Natural killer cell (primary cell): ENCODE measurements at regions not wholly inside any gene's neighbourhood (a gene's known extent, or its start where the extent isn't known, plus 50 kb on each side); places are given as distances from the start of the nearest gene placed in this dataset.

Source experiments
- ATAC-seq, 3 donors: fragments of 150-1000 bp in 2 of 3; fragments of 200-7000 bp in 1 of 3; cut with Tn5 transposase; 1 replicate in 1 of 3; 2 replicates in 2 of 3; pipeline ENCODE4 v1.10.0; 2021; ENCODE audit warnings: mild to moderate bottlenecking in 2 of 3, moderate library complexity in 2 of 3
- DNase-seq, 2 donors: peaks; one replicate each; pipeline versions ENCODE4 v3.0.0 to v3.0.0-alpha.2; 2013 to 2021; ENCODE audit warnings: mixed read lengths in 1 of 2
- H3K27ac ChIP-seq: one replicate; pipeline ENCODE4 v1.5.1; 2013; ENCODE audit warnings: mild to moderate bottlenecking, low read length
- H3K27me3 ChIP-seq: one replicate; pipeline ENCODE4 v1.6.1; 2013; ENCODE audit warnings: low read length; ENCODE audit not compliant: control insufficient read depth, insufficient read depth
- H3K36me3 ChIP-seq: one replicate; pipeline ENCODE4 v1.6.1; 2013; ENCODE audit warnings: low read length; ENCODE audit not compliant: control insufficient read depth, insufficient read depth
- H3K4me1 ChIP-seq: one replicate; pipeline ENCODE4 v1.6.1; 2013; ENCODE audit warnings: low read length; ENCODE audit not compliant: control insufficient read depth, insufficient read depth
- H3K4me3 ChIP-seq: one replicate; pipeline ENCODE4 v1.5.1; 2013; ENCODE audit warnings: low read length
- H3K9me3 ChIP-seq: one replicate; pipeline ENCODE4 v1.6.1; 2013; ENCODE audit warnings: low read length; ENCODE audit not compliant: control insufficient read depth, insufficient read depth
- H3K27ac Mint-ChIP-seq, 2 donors: one replicate each; pipeline ENCODE4 v1.8.0; 2022; ENCODE audit warnings: mild to moderate bottlenecking in 2 of 2, mixed read lengths in 2 of 2, moderate library complexity in 1 of 2
- H3K27me3 Mint-ChIP-seq, 2 donors: one replicate each; pipeline ENCODE4 v1.8.0; 2022; ENCODE audit warnings: low read depth in 2 of 2, mixed read lengths in 2 of 2
- H3K36me3 Mint-ChIP-seq: one replicate; pipeline ENCODE4 v1.8.0; 2022; ENCODE audit warnings: mixed read lengths
- H3K4me1 Mint-ChIP-seq, 2 donors: one replicate each; pipeline ENCODE4 v1.8.0; 2022; ENCODE audit warnings: mixed read lengths in 2 of 2
- H3K4me3 Mint-ChIP-seq: one replicate; pipeline ENCODE4 v1.8.0; 2022; ENCODE audit warnings: mild to moderate bottlenecking, moderate library complexity, mixed read lengths
- H3K9me3 Mint-ChIP-seq, 2 donors: one replicate each; pipeline ENCODE4 v1.8.0; 2022; ENCODE audit warnings: mixed read lengths in 2 of 2
- CTCF ChIP-seq: fragments of 200-600 bp; IDR thresholded peaks from one replicate; pipeline ENCODE4 v1.8.0; 2022; ENCODE audit warnings: antibody characterized with exemption
- WGBS: methylation state at CpG from one replicate; pipeline ENCODE4 v1.1.7; 2013; ENCODE audit warnings: missing lambda C conversion rate; ENCODE audit not compliant: insufficient coverage; 5-methylcytosine and 5-hydroxymethylcytosine counted together
- intact Hi-C: fragments of 100-400 bp; cut with micrococcal nuclease; formaldehyde crosslinking; loops from one replicate; pipeline ENCODE4 v1.14.2; 2022

- no peaks in the 10 kb centered on the region for H3K9me3 Mint-ChIP-seq
- intact Hi-C loops = no loop called here
- no peak for TF ChIP-seq CTCF
- H3K27ac Mint-ChIP-seq = no peak overlapping the region
- Histone ChIP-seq H3K4me1 (no peaks in the 10 kb centered on the region), H3K27me3 (no peaks in the 10 kb centered on the region), H3K4me3 (no peak overlapping the region), H3K9me3 (no peaks in the 10 kb centered on the region), H3K36me3 (no peaks in the 10 kb centered on the region), H3K27ac (no peak overlapping the region)
- no peaks in the 10 kb centered on the region for H3K27me3 Mint-ChIP-seq
- no peak for ATAC-seq
- H3K4me3 Mint-ChIP-seq = no peak overlapping the region
- DNase-seq = no peak
- no CpG with 5 or more reads among the region's 1 CpG for WGBS
- peaks cover 6% of the 10 kb centered on the region for H3K36me3 Mint-ChIP-seq
- no peaks in the 10 kb centered on the region for H3K4me1 Mint-ChIP-seq
Measured at GRCh38 chr6:119552021-119552420, 202.5 kb upstream of the MAN1A1 start.

GRCh38 chr6:119547024-119547423, 197.5 kb upstream of the MAN1A1 start:
- Histone ChIP-seq H3K36me3 (no peaks in the 10 kb centered on the region), H3K4me3 (no peak overlapping the region), H3K9me3 (no peaks in the 10 kb centered on the region), H3K27me3 (no peaks in the 10 kb centered on the region), H3K27ac (no peak overlapping the region), H3K4me1 (no peaks in the 10 kb centered on the region)
- Mint-ChIP-seq H3K27me3 (no peaks in the 10 kb centered on the region), H3K4me3 (no peak overlapping the region), H3K27ac (no peak overlapping the region), H3K36me3 (no peaks in the 10 kb centered on the region), H3K9me3 (no peaks in the 10 kb centered on the region), H3K4me1 (peaks cover 5 to 9% of the 10 kb centered on the region in 2 donors)
- no peak for TF ChIP-seq CTCF
- DNase-seq (no peak), ATAC-seq (no peak)
- intact Hi-C loops = no loop called here
- 89% methylated on average over 3 of the region's 3 CpGs for WGBS

- Histone ChIP-seq H3K27me3 (no peaks in the 10 kb centered on the region), H3K4me1 (no peaks in the 10 kb centered on the region), H3K4me3 (no peak overlapping the region), H3K9me3 (no peaks in the 10 kb centered on the region), H3K36me3 (no peaks in the 10 kb centered on the region), H3K27ac (no peak overlapping the region)
- Mint-ChIP-seq H3K4me3 (no peak overlapping the region), H3K36me3 (no peaks in the 10 kb centered on the region), H3K27me3 (no peaks in the 10 kb centered on the region), H3K27ac (no peak overlapping the region), H3K9me3 (no peaks in the 10 kb centered on the region), H3K4me1 (peaks cover 5 to 9% of the 10 kb centered on the region in 2 donors)
- WGBS = 100% methylated on average over 1 of the region's 1 CpG
- intact Hi-C loops = no loop called here
- no peak for TF ChIP-seq CTCF
- no peak for DNase-seq
- ATAC-seq = no peak
Measured at GRCh38 chr6:119545245-119545644, 195.7 kb upstream of the MAN1A1 start.

- H3K4me1 ChIP-seq = no peaks in the 10 kb centered on the region
- H3K4me3 Mint-ChIP-seq = no peak overlapping the region
- DNase-seq = no peak
- H3K4me1 Mint-ChIP-seq = peaks cover 5 to 9% of the 10 kb centered on the region in 2 donors
- H3K27me3 Mint-ChIP-seq = no peaks in the 10 kb centered on the region
- no peaks in the 10 kb centered on the region for H3K27me3 ChIP-seq
- 92% methylated on average over 3 of the region's 4 CpGs for WGBS
- no peaks in the 10 kb centered on the region for H3K36me3 ChIP-seq
- no peak overlapping the region for H3K27ac Mint-ChIP-seq
- H3K9me3 ChIP-seq = no peaks in the 10 kb centered on the region
- no peaks in the 10 kb centered on the region for H3K9me3 Mint-ChIP-seq
- no peak for ATAC-seq
- intact Hi-C loops = no loop called here
- no peak for TF ChIP-seq CTCF
- H3K4me3 ChIP-seq = no peak overlapping the region
- no peaks in the 10 kb centered on the region for H3K36me3 Mint-ChIP-seq
- no peak overlapping the region for H3K27ac ChIP-seq
Measured at GRCh38 chr6:119544325-119545175, 195.0 kb upstream of the MAN1A1 start.
